Gastroesophageal sphincter (tissue), 4 donors: ENCODE measurements at regions not wholly inside any gene's neighbourhood (a gene's known extent, or its start where the extent isn't known, plus 50 kb on each side); places are given as distances from the start of the nearest gene placed in this dataset.

ENCODE experiments used
- ATAC-seq: fragments of 150-250 bp; one replicate; pipeline ENCODE4 v1.9.1; 2016; ENCODE audit warnings: mild to moderate bottlenecking, moderate library complexity
- H3K27ac ChIP-seq, 4 donors: fragments of 200-600 bp; sonication (generic) in 3 of 4; 1 replicate in 3 of 4; 2 replicates in 1 of 4; pipeline ENCODE4 v1.5.1; 2016 to 2019
- H3K27me3 ChIP-seq: fragments of 200-600 bp; sonication (generic); one replicate; pipeline ENCODE4 v1.5.1; 2019
- H3K36me3 ChIP-seq, 2 donors: fragments of 200-600 bp; sonication (generic); one replicate each; pipeline ENCODE4 v1.5.1; 2019; ENCODE audit warnings: control low read depth in 1 of 2
- H3K4me1 ChIP-seq, 3 donors: fragments of 200-600 bp; sonication (generic); 1 replicate in 2 of 3; 2 replicates in 1 of 3; pipeline ENCODE4 v1.5.1; 2016 to 2019; ENCODE audit warnings: control low read depth in 2 of 3
- H3K4me3 ChIP-seq, 2 donors: fragments of 200-600 bp; sonication (generic); one replicate each; pipeline ENCODE4 v1.5.1; 2019; ENCODE audit warnings: mild to moderate bottlenecking in 1 of 2, moderate library complexity in 1 of 2
- H3K9me3 ChIP-seq, 3 donors: fragments of 200-600 bp; sonication (generic); one replicate each; pipeline ENCODE4 v1.5.1; 2017 to 2019; ENCODE audit warnings: control low read depth in 2 of 3
- EP300 ChIP-seq: sonication (generic); formaldehyde crosslinking; IDR thresholded peaks from one replicate; pipeline ENCODE4 v1.6.1; 2017; ENCODE audit warnings: antibody characterized with exemption, mild to moderate bottlenecking
- POLR2A ChIP-seq, 2 donors: fragments of 450-650 bp; IDR thresholded peaks; one replicate each; pipeline ENCODE4 v1.6.1; 2017; ENCODE audit warnings: antibody characterized with exemption in 2 of 2, mild to moderate bottlenecking in 2 of 2, moderate library complexity in 1 of 2
- POLR2AphosphoS5 ChIP-seq: sonication (generic); formaldehyde crosslinking; IDR thresholded peaks from one replicate; pipeline ENCODE4 v1.6.1; 2017; ENCODE audit warnings: antibody characterized with exemption
- WGBS, 2 donors: methylation state at CpG; one replicate each; pipeline ENCODE4 v1.1.5; 2018; ENCODE audit warnings: low coverage in 1 of 2; 5-methylcytosine and 5-hydroxymethylcytosine counted together
- TF ChIP-seq, protein P1 (sequence below), 4 experiments: fragments of 200-600 bp in 2 of 4; fragments of 450-650 bp in 2 of 4; sonication (generic) in 1 of 4; IDR thresholded peaks; one replicate each; pipeline ENCODE4 v1.5.1; 2017 to 2019; ENCODE audit warnings: antibody characterized with exemption in 4 of 4, mild to moderate bottlenecking in 2 of 4, moderate library complexity in 2 of 4

DNA sequence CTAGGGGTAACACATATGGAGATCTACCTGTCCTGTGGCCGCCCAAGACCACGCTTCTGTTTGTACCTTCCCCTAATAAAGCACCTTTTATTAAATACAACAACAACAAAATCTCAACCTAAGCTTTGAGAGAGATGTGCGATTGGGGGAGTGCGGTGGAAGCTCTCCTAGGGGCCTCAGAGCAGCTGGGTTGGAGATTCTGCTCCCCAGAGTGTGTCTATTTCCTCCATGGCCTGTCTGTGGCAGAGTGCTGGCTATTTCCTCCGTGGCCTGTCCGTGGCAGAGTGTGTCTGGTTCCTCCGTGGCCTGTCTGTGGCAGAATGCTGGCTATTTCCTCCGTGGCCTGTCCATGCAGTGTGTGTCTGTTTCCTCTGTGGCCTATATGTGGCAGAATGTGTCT, 139.3 kb upstream of the IPO9 start:
- TF ChIP-seq POLR2A (IDR thresholded peaks at IDR 0.05) (no peak), POLR2AphosphoS5 (no peak), EP300 (no peak)
- TF ChIP-seq, protein P1, sequence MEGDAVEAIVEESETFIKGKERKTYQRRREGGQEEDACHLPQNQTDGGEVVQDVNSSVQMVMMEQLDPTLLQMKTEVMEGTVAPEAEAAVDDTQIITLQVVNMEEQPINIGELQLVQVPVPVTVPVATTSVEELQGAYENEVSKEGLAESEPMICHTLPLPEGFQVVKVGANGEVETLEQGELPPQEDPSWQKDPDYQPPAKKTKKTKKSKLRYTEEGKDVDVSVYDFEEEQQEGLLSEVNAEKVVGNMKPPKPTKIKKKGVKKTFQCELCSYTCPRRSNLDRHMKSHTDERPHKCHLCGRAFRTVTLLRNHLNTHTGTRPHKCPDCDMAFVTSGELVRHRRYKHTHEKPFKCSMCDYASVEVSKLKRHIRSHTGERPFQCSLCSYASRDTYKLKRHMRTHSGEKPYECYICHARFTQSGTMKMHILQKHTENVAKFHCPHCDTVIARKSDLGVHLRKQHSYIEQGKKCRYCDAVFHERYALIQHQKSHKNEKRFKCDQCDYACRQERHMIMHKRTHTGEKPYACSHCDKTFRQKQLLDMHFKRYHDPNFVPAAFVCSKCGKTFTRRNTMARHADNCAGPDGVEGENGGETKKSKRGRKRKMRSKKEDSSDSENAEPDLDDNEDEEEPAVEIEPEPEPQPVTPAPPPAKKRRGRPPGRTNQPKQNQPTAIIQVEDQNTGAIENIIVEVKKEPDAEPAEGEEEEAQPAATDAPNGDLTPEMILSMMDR (IDR thresholded peaks at IDR 0.05) = no peak
- peaks cover 0 to 16% (median 0%) of the 10 kb centered on the region in 3 donors for H3K4me1 ChIP-seq
- H3K4me3 ChIP-seq = no peak overlapping the region
- H3K36me3 ChIP-seq = no peaks in the 10 kb centered on the region
- H3K27me3 ChIP-seq = no peaks in the 10 kb centered on the region
- no peak for ATAC-seq
- no peaks in the 10 kb centered on the region for H3K9me3 ChIP-seq
- WGBS, 2 donors = 91 to 96% methylated on average over 4 to 6 of the region's 8 CpGs
- H3K27ac ChIP-seq = no peak overlapping the region

- no peaks in the 10 kb centered on the region for H3K9me3 ChIP-seq
- no peak for TF ChIP-seq EP300
- TF ChIP-seq, protein P1 (IDR thresholded peaks at IDR 0.05) = no peak
- TF ChIP-seq POLR2AphosphoS5 = no peak
- no peak for TF ChIP-seq POLR2A (IDR thresholded peaks at IDR 0.05)
- no peak overlapping the region for H3K27ac ChIP-seq
- no peak overlapping the region for H3K4me3 ChIP-seq
- no peaks in the 10 kb centered on the region for H3K27me3 ChIP-seq
- H3K36me3 ChIP-seq = no peaks in the 10 kb centered on the region
- 89 to 95% methylated on average over 5 to 7 of the region's 10 CpGs for whole genome bisulfite sequencing, 2 donors
- no peak for ATAC-seq
- H3K4me1 ChIP-seq = peaks cover 0 to 25% (median 5%) of the 10 kb centered on the region in 3 donors
Measured at GRCh38 chr1:201690528-201690927, 138.4 kb upstream of the IPO9 start.

GRCh38 chr1:201691716-201692554, 137.0 kb upstream of the IPO9 start:
- H3K4me3 ChIP-seq = no peak overlapping the region
- H3K4me1 ChIP-seq = peaks cover 0 to 39% (median 19%) of the 10 kb centered on the region in 3 donors
- H3K27me3 ChIP-seq = no peaks in the 10 kb centered on the region
- no peaks in the 10 kb centered on the region for H3K9me3 ChIP-seq
- no peak for ATAC-seq
- TF ChIP-seq POLR2A (IDR thresholded peaks at IDR 0.05) = no peak
- no peak for TF ChIP-seq EP300
- TF ChIP-seq POLR2AphosphoS5 = no peak
- TF ChIP-seq, protein P1 (IDR thresholded peaks at IDR 0.05) = no peak
- H3K36me3 ChIP-seq = no peaks in the 10 kb centered on the region
- H3K27ac ChIP-seq = no peak overlapping the region
- 92 to 100% methylated on average over 2 to 6 of the region's 6 CpGs for WGBS, 2 donors

DNA sequence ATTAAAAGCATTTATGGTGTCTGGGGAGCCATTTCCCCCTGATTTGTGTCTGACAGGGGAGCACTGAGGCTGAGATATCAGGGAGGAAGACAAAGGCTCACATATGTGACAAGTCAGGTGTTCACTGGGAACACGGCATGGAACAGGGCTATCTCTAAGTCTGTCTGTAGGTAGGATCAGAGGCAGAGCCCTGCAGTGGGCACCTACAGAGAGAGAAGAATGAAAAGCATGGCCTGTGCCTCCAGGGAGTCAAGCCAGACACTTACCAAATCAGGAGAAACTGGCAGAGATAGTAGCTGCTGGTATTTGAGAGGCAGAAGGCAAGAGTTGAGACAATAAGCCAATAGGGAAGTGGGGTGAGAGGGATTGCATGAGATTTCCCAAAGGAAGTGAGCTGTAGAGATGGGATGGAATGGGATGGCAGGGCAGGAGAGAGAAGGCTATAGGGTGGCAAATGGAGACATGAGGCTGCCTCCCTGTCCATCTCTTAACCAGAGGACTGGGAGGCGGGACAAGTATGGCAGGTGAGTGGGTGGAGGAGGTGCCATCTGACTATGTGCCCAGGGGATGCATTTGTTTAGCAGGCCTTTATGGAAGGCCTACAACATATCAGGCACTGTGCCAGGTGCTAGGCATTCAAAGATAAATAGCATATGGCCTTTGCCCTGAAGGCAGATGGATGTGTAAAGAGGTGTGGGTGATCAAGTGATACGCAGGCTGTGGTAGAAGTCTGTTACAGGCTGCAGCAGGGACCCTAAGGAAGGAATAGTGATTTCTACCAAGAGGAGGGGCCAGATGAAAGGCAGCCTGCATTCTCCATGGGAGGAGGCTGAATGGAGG, 136.2 kb upstream of the IPO9 start:
- no peak for ATAC-seq
- no peak overlapping the region for H3K27ac ChIP-seq
- 70 to 76% methylated on average over 2 to 3 of the region's 3 CpGs for WGBS, 2 donors
- no peak overlapping the region for H3K4me3 ChIP-seq
- H3K36me3 ChIP-seq = no peaks in the 10 kb centered on the region
- H3K9me3 ChIP-seq = no peaks in the 10 kb centered on the region
- TF ChIP-seq EP300 (no peak), POLR2A (IDR thresholded peaks at IDR 0.05) (no peak)
- no peaks in the 10 kb centered on the region for H3K27me3 ChIP-seq
- H3K4me1 ChIP-seq = peaks cover 0 to 47% (median 22%) of the 10 kb centered on the region in 3 donors

DNA sequence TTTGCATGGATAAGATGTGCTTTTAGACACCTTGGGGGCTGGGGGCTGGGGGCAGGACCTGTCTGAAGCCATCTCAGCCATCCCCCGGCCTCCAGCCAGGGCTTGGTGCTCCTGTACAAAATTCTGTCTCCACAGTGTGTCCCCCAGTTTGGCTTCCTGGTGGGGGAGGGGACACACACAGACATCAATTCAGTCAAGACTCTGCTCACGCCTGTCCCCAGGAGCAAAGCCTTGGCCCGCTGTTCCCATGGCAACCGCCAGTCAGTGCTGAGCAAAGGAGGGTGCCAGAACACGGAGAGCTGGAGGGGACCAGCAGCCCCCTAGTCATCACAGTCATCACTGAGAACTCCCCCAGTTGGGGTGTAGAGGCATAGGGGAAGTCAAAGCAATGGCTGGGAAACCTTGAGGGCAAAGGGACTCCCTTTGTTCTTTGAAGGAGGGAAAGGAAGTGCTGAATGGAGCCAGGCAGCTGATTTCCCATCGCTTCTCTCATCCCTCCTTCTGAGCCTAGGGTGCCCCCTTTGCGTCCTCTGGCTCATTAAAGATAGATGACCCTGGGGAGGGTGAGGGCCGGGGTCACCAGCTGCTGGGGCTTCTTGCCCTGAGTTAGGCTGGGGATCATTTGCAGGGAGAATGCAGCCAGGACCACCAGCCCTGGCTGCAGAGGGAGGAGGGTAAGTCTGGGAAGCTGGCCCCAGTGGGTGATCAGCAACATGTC, 134.9 kb upstream of the IPO9 start:
- no peaks in the 10 kb centered on the region for H3K9me3 ChIP-seq
- no peak overlapping the region for H3K27ac ChIP-seq
- H3K4me1 ChIP-seq = peaks cover 0 to 52% (median 22%) of the 10 kb centered on the region in 3 donors
- no peaks in the 10 kb centered on the region for H3K27me3 ChIP-seq
- no peak for ATAC-seq
- TF ChIP-seq POLR2A (IDR thresholded peaks at IDR 0.05) (no peak), EP300 (no peak), POLR2AphosphoS5 (no peak)
- TF ChIP-seq, protein P1 (IDR thresholded peaks at IDR 0.05) = no peak
- no peak overlapping the region for H3K4me3 ChIP-seq
- H3K36me3 ChIP-seq = no peaks in the 10 kb centered on the region
- 88 to 90% methylated on average over 3 to 4 of the region's 8 CpGs for WGBS, 2 donors
